ENCODE measurements at regions not wholly inside any gene's neighbourhood (a gene's known extent, or its start where the extent isn't known, plus 50 kb on each side); places are given as distances from the start of the nearest gene placed in this dataset.

GRCh38 chr6:23097566-23097965 lies 528.2 kb downstream of the HDGFL1 start:
- no peak for TF ChIP-seq CTCF (IDR thresholded peaks at IDR 0.05; ENCODE audit: low read depth, low read length, poor library complexity, severe bottlenecking)
- TF ChIP-seq EZH2phosphoT487 (IDR thresholded peaks at IDR 0.05; ENCODE audit: borderline replicate concordance, low read length), result no peak

All from DOHH2 (cell line).